ENCODE measurements at regions not wholly inside any gene's neighbourhood (a gene's known extent, or its start where the extent isn't known, plus 50 kb on each side); places are given as distances from the start of the nearest gene placed in this dataset.

DNA sequence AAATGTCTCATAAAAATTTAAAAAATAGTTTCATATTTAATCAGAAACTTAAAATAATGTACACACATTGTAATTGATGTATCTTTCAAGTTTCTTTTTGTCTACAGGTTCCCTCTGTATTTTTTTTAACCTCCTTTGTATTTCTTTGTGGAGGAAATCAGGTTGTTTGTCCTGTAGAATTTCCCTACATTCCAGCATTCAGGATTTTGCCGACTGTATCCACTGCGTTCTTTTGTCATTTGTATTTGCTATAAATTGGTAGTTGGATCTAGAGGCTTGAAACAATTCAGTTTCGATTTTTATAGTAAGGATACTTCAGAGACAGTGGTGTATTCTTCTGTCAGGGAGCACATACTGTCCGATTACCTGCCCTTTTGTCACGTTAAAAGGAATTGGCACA, 367.2 kb downstream of the SOX2 start:
- H3K9me2 ChIP-seq (ENCODE audit: low read depth, low read length) = no peaks in the 10 kb centered on the region
- no peak overlapping the region for H3K4me2 ChIP-seq (ENCODE audit: low read length)
- no peak overlapping the region for H3K9ac ChIP-seq (ENCODE audit: low read length)
- H3K79me2 ChIP-seq (ENCODE audit: insufficient read depth, low read length) = no peaks in the 10 kb centered on the region
- H4K20me1 ChIP-seq (ENCODE audit: insufficient read depth, low read length) = no peaks in the 10 kb centered on the region
- TF ChIP-seq EZH2 (IDR thresholded peaks at IDR 0.05; ENCODE audit: borderline replicate concordance, low read length) = no peak
- TF ChIP-seq, protein P1, sequence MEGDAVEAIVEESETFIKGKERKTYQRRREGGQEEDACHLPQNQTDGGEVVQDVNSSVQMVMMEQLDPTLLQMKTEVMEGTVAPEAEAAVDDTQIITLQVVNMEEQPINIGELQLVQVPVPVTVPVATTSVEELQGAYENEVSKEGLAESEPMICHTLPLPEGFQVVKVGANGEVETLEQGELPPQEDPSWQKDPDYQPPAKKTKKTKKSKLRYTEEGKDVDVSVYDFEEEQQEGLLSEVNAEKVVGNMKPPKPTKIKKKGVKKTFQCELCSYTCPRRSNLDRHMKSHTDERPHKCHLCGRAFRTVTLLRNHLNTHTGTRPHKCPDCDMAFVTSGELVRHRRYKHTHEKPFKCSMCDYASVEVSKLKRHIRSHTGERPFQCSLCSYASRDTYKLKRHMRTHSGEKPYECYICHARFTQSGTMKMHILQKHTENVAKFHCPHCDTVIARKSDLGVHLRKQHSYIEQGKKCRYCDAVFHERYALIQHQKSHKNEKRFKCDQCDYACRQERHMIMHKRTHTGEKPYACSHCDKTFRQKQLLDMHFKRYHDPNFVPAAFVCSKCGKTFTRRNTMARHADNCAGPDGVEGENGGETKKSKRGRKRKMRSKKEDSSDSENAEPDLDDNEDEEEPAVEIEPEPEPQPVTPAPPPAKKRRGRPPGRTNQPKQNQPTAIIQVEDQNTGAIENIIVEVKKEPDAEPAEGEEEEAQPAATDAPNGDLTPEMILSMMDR (IDR thresholded peaks at IDR 0.05; ENCODE audit: low read length) = no peak
- H3K9me3 ChIP-seq (ENCODE audit: low read length) = no peaks in the 10 kb centered on the region
- H3K36me3 ChIP-seq (ENCODE audit: insufficient read depth, low read length) = no peaks in the 10 kb centered on the region
- no peaks in the 10 kb centered on the region for H3K27me3 ChIP-seq (ENCODE audit: insufficient read depth, low read length)
- no peak overlapping the region for H2AFZ ChIP-seq (ENCODE audit: low read length)
- no peaks in the 10 kb centered on the region for H3F3A ChIP-seq (ENCODE audit: insufficient read depth, low read length)
- no peaks in the 10 kb centered on the region for H3K4me1 ChIP-seq (ENCODE audit: insufficient read depth, low read length, severe bottlenecking)
- H3K27ac ChIP-seq (ENCODE audit: low read depth, low read length, poor library complexity, severe bottlenecking) = no peak overlapping the region
- no peak overlapping the region for H3K4me3 ChIP-seq (ENCODE audit: low read depth, low read length, poor library complexity, severe bottlenecking)

DNA sequence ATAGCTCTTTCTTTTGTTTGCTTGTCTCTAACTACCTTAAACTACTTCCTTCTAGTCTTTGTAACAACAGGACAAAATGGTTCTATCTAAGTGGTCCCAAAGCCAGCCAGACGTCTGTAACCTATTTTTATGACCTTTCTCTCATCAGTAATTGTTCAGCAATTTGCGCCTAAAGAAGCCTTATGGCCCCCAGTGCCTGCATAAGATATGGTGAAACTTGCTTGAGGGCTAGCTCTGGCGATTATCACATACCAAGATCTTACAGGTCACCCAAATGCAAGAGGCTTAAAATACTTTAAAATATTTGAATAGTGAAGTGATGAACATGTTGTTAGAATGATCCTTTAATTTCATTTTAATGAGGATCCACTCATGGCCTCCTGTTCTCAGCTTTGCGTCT, 369.4 kb downstream of the SOX2 start:
- Histone ChIP-seq H3K4me2 (ENCODE audit: low read length) (no peak overlapping the region), H3K4me3 (ENCODE audit: low read depth, low read length, poor library complexity, severe bottlenecking) (no peak overlapping the region)
- TF ChIP-seq, protein P1 (IDR thresholded peaks at IDR 0.05; ENCODE audit: low read length) = no peak
- TF ChIP-seq EZH2 (IDR thresholded peaks at IDR 0.05; ENCODE audit: borderline replicate concordance, low read length) = no peak

DNA sequence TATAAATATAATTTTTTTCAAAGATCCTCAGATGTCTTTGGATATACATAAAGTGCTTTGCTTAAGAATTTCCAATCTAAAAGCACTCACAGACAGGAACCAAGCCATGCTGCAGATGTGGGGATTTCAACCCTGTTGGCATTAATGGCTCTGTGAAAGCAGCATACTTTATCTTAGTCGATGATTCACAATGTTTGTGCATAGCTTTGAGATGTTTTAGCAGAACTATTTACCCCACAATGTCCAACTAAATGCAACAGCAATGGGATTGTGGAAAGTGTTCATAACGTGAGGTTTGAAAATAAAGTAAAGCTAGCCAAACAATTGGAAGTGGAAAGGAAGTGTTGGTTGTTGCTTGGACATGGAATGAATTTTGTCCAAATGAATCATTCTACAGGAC, 371.4 kb downstream of the SOX2 start:
- H3F3A ChIP-seq (ENCODE audit: insufficient read depth, low read length) = no peaks in the 10 kb centered on the region
- no peak overlapping the region for H3K9ac ChIP-seq (ENCODE audit: low read length)
- no peaks in the 10 kb centered on the region for H3K27me3 ChIP-seq (ENCODE audit: insufficient read depth, low read length)
- H3K9me3 ChIP-seq (ENCODE audit: low read length) = no peaks in the 10 kb centered on the region
- TF ChIP-seq, protein P1 (IDR thresholded peaks at IDR 0.05; ENCODE audit: low read length) = no peak
- TF ChIP-seq EZH2 (IDR thresholded peaks at IDR 0.05; ENCODE audit: borderline replicate concordance, low read length) = no peak
- H2AFZ ChIP-seq (ENCODE audit: low read length) = no peak overlapping the region
- no peaks in the 10 kb centered on the region for H3K36me3 ChIP-seq (ENCODE audit: insufficient read depth, low read length)
- H3K4me1 ChIP-seq (ENCODE audit: insufficient read depth, low read length, severe bottlenecking) = no peaks in the 10 kb centered on the region
- no peak overlapping the region for H3K27ac ChIP-seq (ENCODE audit: low read depth, low read length, poor library complexity, severe bottlenecking)
- no peak overlapping the region for H3K4me2 ChIP-seq (ENCODE audit: low read length)
- no peaks in the 10 kb centered on the region for H3K79me2 ChIP-seq (ENCODE audit: insufficient read depth, low read length)
- H3K4me3 ChIP-seq (ENCODE audit: low read depth, low read length, poor library complexity, severe bottlenecking) = no peak overlapping the region
- no peaks in the 10 kb centered on the region; the same call in 1 of the 2 replicates for H3K9me2 ChIP-seq (ENCODE audit: low read depth, low read length)
- no peaks in the 10 kb centered on the region for H4K20me1 ChIP-seq (ENCODE audit: insufficient read depth, low read length)

More for the DNA sequence above, 369.4 kb downstream of the SOX2 start:
- H3K4me1 ChIP-seq (ENCODE audit: insufficient read depth, low read length, severe bottlenecking) = no peaks in the 10 kb centered on the region
- no peaks in the 10 kb centered on the region for H3K9me2 ChIP-seq (ENCODE audit: low read depth, low read length)
- no peaks in the 10 kb centered on the region for H3K79me2 ChIP-seq (ENCODE audit: insufficient read depth, low read length)
- no peaks in the 10 kb centered on the region for H3K9me3 ChIP-seq (ENCODE audit: low read length)
- no peaks in the 10 kb centered on the region for H3K36me3 ChIP-seq (ENCODE audit: insufficient read depth, low read length)
- H2AFZ ChIP-seq (ENCODE audit: low read length) = no peak overlapping the region
- H3F3A ChIP-seq (ENCODE audit: insufficient read depth, low read length) = no peaks in the 10 kb centered on the region
- no peaks in the 10 kb centered on the region for H3K27me3 ChIP-seq (ENCODE audit: insufficient read depth, low read length)
- no peaks in the 10 kb centered on the region for H4K20me1 ChIP-seq (ENCODE audit: insufficient read depth, low read length)
- H3K27ac ChIP-seq (ENCODE audit: low read depth, low read length, poor library complexity, severe bottlenecking) = no peak overlapping the region
- no peak overlapping the region for H3K9ac ChIP-seq (ENCODE audit: low read length)

All from OCI-LY1 (cell line).